Tibial artery (tissue), 4 donors: ENCODE measurements at regions not wholly inside any gene's neighbourhood (a gene's known extent, or its start where the extent isn't known, plus 50 kb on each side); places are given as distances from the start of the nearest gene placed in this dataset.
A peak's percentile ranks its signal among the peaks of the same experiment; 100 is the strongest.

ENCODE experiments used
- DNase-seq, 2 donors: peaks; one replicate each; pipeline ENCODE4 v3.0.0-alpha.2; 2019
- H3K27ac ChIP-seq, 2 donors: fragments of 200-600 bp; sonication (generic) in 1 of 2; 1 replicate in 1 of 2; 2 replicates in 1 of 2; pipeline ENCODE4 v1.5.1; 2018 to 2019; ENCODE audit warnings: mild to moderate bottlenecking in 1 of 2
- H3K27me3 ChIP-seq, 2 donors: fragments of 200-600 bp; sonication (generic) in 1 of 2; one replicate each; pipeline versions ENCODE4 v1.5.1 to v1.6.0; 2016 to 2019
- H3K36me3 ChIP-seq, 3 donors: fragments of 200-600 bp; sonication (generic) in 2 of 3; one replicate each; pipeline ENCODE4 v1.5.1; 2016 to 2019; ENCODE audit warnings: mild to moderate bottlenecking in 2 of 3
- H3K4me1 ChIP-seq, 4 donors: fragments of 200-600 bp; sonication (generic) in 2 of 4; 1 replicate in 3 of 4; 2 replicates in 1 of 4; pipeline ENCODE4 v1.5.1; 2016 to 2019
- H3K4me3 ChIP-seq, 2 donors: fragments of 200-600 bp; sonication (generic) in 1 of 2; 1 replicate in 1 of 2; 2 replicates in 1 of 2; pipeline ENCODE4 v1.5.1; 2018 to 2019; ENCODE audit warnings: mild to moderate bottlenecking in 2 of 2
- H3K9me3 ChIP-seq, 3 donors: fragments of 200-600 bp; sonication (generic) in 1 of 3; one replicate each; pipeline ENCODE4 v1.5.1; 2016 to 2019
- CTCF ChIP-seq, 2 experiments: fragments of 200-600 bp in 1 of 2; fragments of 450-650 bp in 1 of 2; IDR thresholded peaks; one replicate each; pipeline ENCODE4 v1.5.1; 2017 to 2019; ENCODE audit warnings: antibody characterized with exemption in 2 of 2, mild to moderate bottlenecking in 1 of 2, moderate library complexity in 1 of 2
- intact Hi-C: fragments of 100-400 bp; cut with DNase I; formaldehyde crosslinking; loops from one replicate; pipeline ENCODE4 v1.15.0; 2023; ENCODE audit warnings: low total_unique reads

- peaks cover 0 to 5% (median 0%) of the 10 kb centered on the region in 4 donors for H3K4me1 ChIP-seq
- no peak overlapping the region for H3K27ac ChIP-seq
- TF ChIP-seq CTCF (IDR thresholded peaks at IDR 0.05) = no peak
- H3K27me3 ChIP-seq = no peaks in the 10 kb centered on the region
- intact Hi-C loops = no loop called here
- H3K4me3 ChIP-seq = no peak overlapping the region
- H3K9me3 ChIP-seq = peaks cover 0 to 21% (median 0%) of the 10 kb centered on the region in 3 donors
- no peak for DNase-seq
- H3K36me3 ChIP-seq = no peaks in the 10 kb centered on the region
Measured at GRCh38 chr13:39887387-39887786, 231.9 kb downstream of the COG6 start.

GRCh38 chr13:39888865-39889810 lies 233.7 kb downstream of the COG6 start:
- Histone ChIP-seq H3K4me3 (no peak overlapping the region), H3K9me3 (peaks cover 0 to 11% (median 0%) of the 10 kb centered on the region in 3 donors), H3K36me3 (no peaks in the 10 kb centered on the region), H3K4me1 (peaks cover 0 to 10% (median 0%) of the 10 kb centered on the region in 4 donors), H3K27me3 (no peaks in the 10 kb centered on the region), H3K27ac (no peak overlapping the region)
- TF ChIP-seq CTCF (IDR thresholded peaks at IDR 0.05) = no peak
- intact Hi-C loops = no loop called here
- no peak for DNase-seq

- peaks cover 0 to 2% (median 0%) of the 10 kb centered on the region in 3 donors for H3K9me3 ChIP-seq
- no peak for DNase-seq
- no peak overlapping the region for H3K27ac ChIP-seq
- H3K4me1 ChIP-seq = peaks cover 0 to 10% (median 0%) of the 10 kb centered on the region in 4 donors
- H3K4me3 ChIP-seq = no peak overlapping the region
- no peaks in the 10 kb centered on the region for H3K27me3 ChIP-seq
- no peak for TF ChIP-seq CTCF (IDR thresholded peaks at IDR 0.05)
- no peaks in the 10 kb centered on the region for H3K36me3 ChIP-seq
- intact Hi-C loops = no loop called here
Measured at GRCh38 chr13:39890537-39890936, 235.1 kb downstream of the COG6 start.

- H3K9me3 ChIP-seq = no peaks in the 10 kb centered on the region
- peak overlapping the region; percentile 5 to 33 for H3K27ac ChIP-seq
- H3K36me3 ChIP-seq = no peaks in the 10 kb centered on the region
- no peak for TF ChIP-seq CTCF (IDR thresholded peaks at IDR 0.05)
- peaks cover 0 to 10% (median 0%) of the 10 kb centered on the region in 4 donors for H3K4me1 ChIP-seq
- DNase-seq = peak in 1 of 2 donors; percentile 32
- intact Hi-C loops = no loop called here
- H3K4me3 ChIP-seq = no peak overlapping the region
- no peaks in the 10 kb centered on the region for H3K27me3 ChIP-seq
Measured at GRCh38 chr13:39892721-39893685, 237.5 kb downstream of the COG6 start.

- no peak overlapping the region for H3K27ac ChIP-seq
- DNase-seq = no peak
Measured at GRCh38 chr13:39893808-39894207, 238.3 kb downstream of the COG6 start.

More at GRCh38 chr13:39893808-39894207, 238.3 kb downstream of the COG6 start:
- Histone ChIP-seq H3K9me3 (no peaks in the 10 kb centered on the region), H3K4me3 (no peak overlapping the region), H3K4me1 (peaks cover 0 to 10% (median 0%) of the 10 kb centered on the region in 4 donors), H3K36me3 (no peaks in the 10 kb centered on the region), H3K27me3 (no peaks in the 10 kb centered on the region)
- intact Hi-C loops = no loop called here
- TF ChIP-seq CTCF (IDR thresholded peaks at IDR 0.05) = no peak
